ENCODE measurements at regions not wholly inside any gene's neighbourhood (a gene's known extent, or its start where the extent isn't known, plus 50 kb on each side); places are given as distances from the start of the nearest gene placed in this dataset.

- no peak for DNase-seq (ENCODE audit: low read depth in 2 of 2)
These were observed 151.7 kb upstream of the ITGA4 start for GRCh38 chr2:181305301-181306123.

- DNase-seq (ENCODE audit: low read depth in 2 of 2), result no peak
These were observed 150.4 kb upstream of the ITGA4 start for GRCh38 chr2:181306785-181307184.

GRCh38 chr2:181307203-181307991 lies 149.8 kb upstream of the ITGA4 start:
- no peak for DNase-seq (ENCODE audit: low read depth in 2 of 2)

- DNase-seq (ENCODE audit: low read depth in 2 of 2), result no peak
These were observed 148.2 kb upstream of the ITGA4 start for GRCh38 chr2:181308766-181309515.

- no peak for DNase-seq (ENCODE audit: low read depth in 2 of 2)
These were observed 147.6 kb upstream of the ITGA4 start for GRCh38 chr2:181309586-181309985.

GRCh38 chr2:181310967-181311366 lies 146.2 kb upstream of the ITGA4 start:
- no peak for DNase-seq (ENCODE audit: low read depth in 2 of 2)

- DNase-seq (ENCODE audit: low read depth in 2 of 2), result no peak
These were observed 145.3 kb upstream of the ITGA4 start for GRCh38 chr2:181311837-181312236.

GRCh38 chr2:181312515-181312927 lies 144.7 kb upstream of the ITGA4 start:
- DNase-seq (ENCODE audit: low read depth in 2 of 2), result no peak

- no peak for DNase-seq (ENCODE audit: low read depth in 2 of 2)
These were observed 143.3 kb upstream of the ITGA4 start for GRCh38 chr2:181313845-181314244.

- no peak for DNase-seq (ENCODE audit: low read depth in 2 of 2)
These were observed 142.6 kb upstream of the ITGA4 start for GRCh38 chr2:181314551-181314950.

GRCh38 chr2:181317511-181317910 lies 139.7 kb upstream of the ITGA4 start:
- no peak for DNase-seq (ENCODE audit: low read depth in 2 of 2)

- DNase-seq (ENCODE audit: low read depth in 2 of 2), result no peak
These were observed 138.5 kb upstream of the ITGA4 start for GRCh38 chr2:181318504-181319280.

GRCh38 chr2:181319286-181319685 lies 137.9 kb upstream of the ITGA4 start:
- DNase-seq (ENCODE audit: low read depth in 2 of 2), result no peak

- DNase-seq (ENCODE audit: low read depth in 2 of 2), result no peak
These were observed 136.5 kb upstream of the ITGA4 start for GRCh38 chr2:181320638-181321037.

GRCh38 chr2:181324912-181325311 lies 132.3 kb upstream of the ITGA4 start:
- no peak for DNase-seq (ENCODE audit: low read depth in 2 of 2)

GRCh38 chr2:181326661-181327060 lies 130.5 kb upstream of the ITGA4 start:
- DNase-seq (ENCODE audit: low read depth in 2 of 2), result no peak

- DNase-seq (ENCODE audit: low read depth in 2 of 2), result no peak
These were observed 126.9 kb upstream of the ITGA4 start for GRCh38 chr2:181330286-181330685.

- no peak for DNase-seq (ENCODE audit: low read depth in 2 of 2)
These were observed 125.1 kb upstream of the ITGA4 start for GRCh38 chr2:181332044-181332605.

GRCh38 chr2:181334158-181334826 lies 122.9 kb upstream of the ITGA4 start:
- DNase-seq (ENCODE audit: low read depth in 2 of 2), result no peak

- no peak for DNase-seq (ENCODE audit: low read depth in 2 of 2)
These were observed 116.3 kb upstream of the ITGA4 start for GRCh38 chr2:181340891-181341290.
